Activated naive CD4-positive, alpha-beta T cell treated with anti-CD3 and anti-CD28 coated beads, Interleukin-2, amount 10 ng/mL, durations not matched to agents 7 days and 5 days (primary cell): ENCODE measurements at regions not wholly inside any gene's neighbourhood (a gene's known extent, or its start where the extent isn't known, plus 50 kb on each side); places are given as distances from the start of the nearest gene placed in this dataset.
"Not testable (repeated sequence)": the region's sequence is repeated elsewhere in the genome, so short reads cannot be mapped to it uniquely, and the experiment has no call there.

Experiments used
- CTCF ChIA-PET: fragments of 350-600 bp; sonication (Branson Sonifier 250); formaldehyde crosslinking; loops from one replicate; lab custom pipeline; 2021; ENCODE audit warnings: antibody characterized with exemption; lab: Charles Lee
- DNase-seq: peaks from one replicate; pipeline ENCODE4 v3.0.0-alpha.2; 2020
- H3K27ac Mint-ChIP-seq: one replicate; pipeline ENCODE4 v1.8.0; 2021; ENCODE audit warnings: mild to moderate bottlenecking, moderate library complexity, mixed read lengths
- H3K27me3 Mint-ChIP-seq: one replicate; pipeline ENCODE4 v1.8.0; 2021; ENCODE audit warnings: mild to moderate bottlenecking, mixed read lengths
- H3K36me3 Mint-ChIP-seq: one replicate; pipeline ENCODE4 v1.8.0; 2021; ENCODE audit warnings: mixed read lengths
- H3K4me1 Mint-ChIP-seq: one replicate; pipeline ENCODE4 v1.8.0; 2021; ENCODE audit warnings: mixed read lengths
- H3K4me3 Mint-ChIP-seq: one replicate; pipeline ENCODE4 v1.8.0; 2021; ENCODE audit warnings: mild to moderate bottlenecking, moderate library complexity, mixed read lengths
- H3K9me3 Mint-ChIP-seq: one replicate; pipeline ENCODE4 v1.8.0; 2021; ENCODE audit warnings: mixed read lengths

DNA sequence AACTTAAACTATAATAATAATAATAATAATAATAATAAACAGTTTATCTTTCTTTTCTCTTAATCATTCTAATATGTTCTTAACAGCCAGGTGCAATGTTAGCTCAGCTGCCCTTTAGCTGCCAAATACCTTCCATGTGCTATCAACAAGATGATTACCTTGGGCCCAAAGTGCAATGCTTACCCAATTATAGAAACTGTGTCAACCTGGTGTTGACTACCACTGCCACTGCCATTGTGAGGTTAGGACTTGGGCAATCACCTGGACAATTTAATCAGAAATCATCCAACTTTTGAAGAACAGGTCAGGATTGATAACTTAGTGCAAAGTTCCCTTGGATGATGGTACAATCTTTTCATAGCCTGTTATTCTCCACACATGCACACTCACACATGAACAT lies 371.8 kb upstream of the SALL1 start:
- H3K27ac Mint-ChIP-seq, result no peak overlapping the region
- H3K4me3 Mint-ChIP-seq, result no peak overlapping the region
- no peaks in the 10 kb centered on the region for H3K36me3 Mint-ChIP-seq
- CTCF ChIA-PET, result no interaction called here
- H3K4me1 Mint-ChIP-seq, result no peaks in the 10 kb centered on the region
- H3K9me3 Mint-ChIP-seq, result peaks cover 31% of the 10 kb centered on the region
- H3K27me3 Mint-ChIP-seq, result no peaks in the 10 kb centered on the region
- DNase-seq, result no peak

DNA sequence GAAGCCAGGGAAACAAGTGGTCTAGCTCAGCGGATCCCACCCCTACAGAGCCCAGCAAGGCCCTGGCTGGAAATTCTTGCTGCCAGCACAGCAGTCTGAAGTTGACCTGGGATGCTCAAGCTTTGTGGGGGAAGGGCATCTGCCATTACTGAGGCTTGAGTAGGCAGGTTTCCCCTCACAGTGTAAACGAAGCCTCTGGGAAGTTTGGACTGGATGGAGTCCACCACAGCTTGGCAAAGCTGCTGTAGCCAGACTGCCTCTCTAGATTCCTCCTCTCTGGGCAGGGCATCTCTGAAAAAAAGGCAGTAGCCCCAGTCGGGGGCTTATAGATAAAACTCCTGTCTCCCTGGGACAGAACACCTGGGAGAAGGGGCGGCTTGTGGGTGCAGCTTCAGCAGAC lies 365.9 kb upstream of the SALL1 start:
- H3K27ac Mint-ChIP-seq, H3K4me3 Mint-ChIP-seq, DNase-seq, CTCF ChIA-PET, H3K4me1 Mint-ChIP-seq, H3K36me3 Mint-ChIP-seq, H3K27me3 Mint-ChIP-seq: not testable (repeated sequence)
- H3K9me3 Mint-ChIP-seq, result peaks cover 19% of the 10 kb centered on the region

DNA sequence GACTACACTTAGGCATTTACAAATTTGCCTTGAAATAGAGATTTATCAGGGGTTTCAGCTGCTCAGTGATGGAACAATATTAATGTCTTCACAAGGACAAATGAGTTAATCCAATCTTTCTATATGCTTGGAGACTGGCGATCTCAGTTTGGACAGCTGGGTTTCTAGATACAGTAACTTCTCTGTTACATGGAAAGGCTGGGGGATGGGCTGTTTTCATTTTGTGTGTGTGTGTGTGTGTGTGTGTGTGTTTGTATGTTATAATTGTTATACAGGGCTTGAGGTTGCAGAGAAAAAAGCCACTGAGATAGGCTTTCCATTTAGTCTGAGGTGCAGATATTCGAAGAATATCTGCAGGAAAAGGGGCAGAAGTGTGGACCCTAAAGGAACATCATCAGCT lies 359.3 kb upstream of the SALL1 start:
- H3K27me3 Mint-ChIP-seq, result no peaks in the 10 kb centered on the region
- no peaks in the 10 kb centered on the region for H3K36me3 Mint-ChIP-seq
- H3K27ac Mint-ChIP-seq, result no peak overlapping the region
- no peak for DNase-seq
- CTCF ChIA-PET, result no interaction called here
- no peaks in the 10 kb centered on the region for H3K4me1 Mint-ChIP-seq
- no peak overlapping the region for H3K4me3 Mint-ChIP-seq
- H3K9me3 Mint-ChIP-seq, result peaks cover 10% of the 10 kb centered on the region

DNA sequence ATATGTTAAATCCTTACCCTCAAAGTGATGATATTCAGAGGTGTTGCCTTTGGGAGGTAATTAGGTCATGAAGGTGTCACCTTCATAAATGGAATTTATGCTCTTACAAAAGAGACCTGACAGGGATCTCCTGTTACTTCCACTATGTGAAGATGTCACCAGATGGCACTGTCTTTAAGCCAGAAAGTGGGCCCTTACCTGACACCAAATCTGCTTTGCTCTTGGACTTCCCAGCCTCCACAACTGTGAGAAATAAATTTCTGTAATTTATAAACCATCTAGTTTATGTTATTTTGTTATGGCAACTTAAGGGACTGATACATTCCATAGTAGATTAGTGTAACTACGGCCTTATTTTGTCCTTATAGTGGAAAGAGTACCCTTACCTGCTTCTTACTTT lies 358.3 kb upstream of the SALL1 start:
- CTCF ChIA-PET, result no interaction called here
- Mint-ChIP-seq H3K27me3 (no peaks in the 10 kb centered on the region), H3K36me3 (no peaks in the 10 kb centered on the region), H3K9me3 (peaks cover 10% of the 10 kb centered on the region), H3K4me3 (no peak overlapping the region), H3K4me1 (no peaks in the 10 kb centered on the region), H3K27ac (no peak overlapping the region)
- DNase-seq, result no peak

DNA sequence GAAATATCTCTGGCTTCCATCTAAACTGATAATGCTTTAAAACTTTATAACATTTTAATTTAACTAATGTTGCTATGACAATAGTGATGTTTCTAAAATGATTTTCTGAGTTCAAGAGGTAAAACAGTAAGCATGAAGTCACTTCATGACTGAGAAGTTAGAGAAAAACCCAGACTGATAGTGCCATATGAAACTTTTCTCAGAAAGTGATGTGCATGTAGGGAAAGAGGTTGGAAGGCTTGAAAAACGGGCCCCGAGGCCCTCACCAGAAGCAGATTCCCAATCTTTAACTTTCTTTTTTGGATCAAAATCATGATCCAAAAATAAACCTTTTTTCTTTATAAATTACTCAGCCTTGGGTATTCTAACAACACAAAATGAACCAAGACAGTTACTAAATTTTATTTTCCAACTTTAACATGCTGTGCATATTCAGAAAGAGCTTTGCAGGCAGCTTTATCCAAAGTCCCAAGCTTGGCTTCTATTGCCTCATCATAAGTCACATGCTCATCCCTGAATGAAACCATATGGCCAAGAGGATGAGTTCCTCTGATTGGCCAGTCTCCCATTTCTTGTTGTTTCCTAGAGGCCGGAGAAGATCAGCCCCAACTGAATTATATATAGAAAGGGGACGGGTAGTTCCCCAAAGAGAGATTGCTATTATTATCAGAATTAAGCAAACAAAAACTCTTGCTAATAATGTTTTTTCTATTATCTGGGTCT lies 357.6 kb upstream of the SALL1 start:
- DNase-seq, result no peak
- no peaks in the 10 kb centered on the region for H3K27me3 Mint-ChIP-seq
- CTCF ChIA-PET, result no interaction called here
- H3K27ac Mint-ChIP-seq, result no peak overlapping the region
- no peaks in the 10 kb centered on the region for H3K36me3 Mint-ChIP-seq
- H3K4me1 Mint-ChIP-seq, result no peaks in the 10 kb centered on the region
- H3K9me3 Mint-ChIP-seq, result peaks cover 11% of the 10 kb centered on the region
- no peak overlapping the region for H3K4me3 Mint-ChIP-seq

DNA sequence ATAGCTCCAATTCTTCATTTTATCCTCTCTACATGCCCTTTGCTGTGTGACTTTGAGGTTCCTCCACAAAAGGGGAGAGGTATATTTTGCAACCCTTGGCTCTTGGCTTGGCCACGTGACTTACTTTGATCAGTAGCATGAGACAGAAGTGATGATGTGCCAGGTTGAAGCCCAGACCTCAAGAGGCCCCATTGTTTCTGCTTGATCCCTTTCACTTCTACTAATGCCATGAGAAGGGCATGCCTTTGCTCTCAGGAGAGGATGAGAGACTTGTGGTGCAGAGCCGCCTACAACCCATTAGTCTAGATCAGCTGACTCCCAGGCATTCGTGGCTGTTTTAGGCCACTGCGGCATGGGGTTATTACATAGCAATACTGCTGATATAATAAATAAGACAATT lies 356.2 kb upstream of the SALL1 start:
- H3K9me3 Mint-ChIP-seq, result peaks cover 11% of the 10 kb centered on the region
- no peak overlapping the region for H3K4me3 Mint-ChIP-seq
- CTCF ChIA-PET, result no interaction called here

DNA sequence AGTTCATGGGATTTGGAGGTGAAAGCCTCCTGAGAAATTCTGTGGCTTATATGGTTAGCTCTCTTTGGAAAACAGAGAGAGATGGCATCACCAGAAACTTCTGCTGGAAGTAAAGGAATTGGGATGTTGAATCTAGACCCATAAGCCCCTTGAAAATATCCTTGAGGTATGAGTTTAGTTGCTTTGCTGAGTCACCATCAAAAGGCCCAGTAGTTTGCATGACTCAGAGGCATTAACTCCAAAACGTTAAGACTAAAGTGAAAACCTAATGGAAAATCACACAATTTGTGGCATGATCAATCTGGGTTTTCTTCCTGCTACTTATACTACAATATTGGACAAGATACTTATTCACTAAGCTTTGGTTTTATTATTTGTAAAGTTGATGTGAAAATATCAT lies 349.2 kb upstream of the SALL1 start:
- Mint-ChIP-seq H3K4me3 (no peak overlapping the region), H3K36me3 (no peaks in the 10 kb centered on the region), H3K27me3 (no peaks in the 10 kb centered on the region), H3K9me3 (peaks cover 9% of the 10 kb centered on the region), H3K27ac (no peak overlapping the region), H3K4me1 (no peaks in the 10 kb centered on the region)
- no peak for DNase-seq
- CTCF ChIA-PET, result no interaction called here

More for the DNA sequence above, 356.2 kb upstream of the SALL1 start:
- no peaks in the 10 kb centered on the region for H3K36me3 Mint-ChIP-seq
- H3K27ac Mint-ChIP-seq, result no peak overlapping the region
- no peak for DNase-seq
- no peaks in the 10 kb centered on the region for H3K27me3 Mint-ChIP-seq
- no peaks in the 10 kb centered on the region for H3K4me1 Mint-ChIP-seq

DNA sequence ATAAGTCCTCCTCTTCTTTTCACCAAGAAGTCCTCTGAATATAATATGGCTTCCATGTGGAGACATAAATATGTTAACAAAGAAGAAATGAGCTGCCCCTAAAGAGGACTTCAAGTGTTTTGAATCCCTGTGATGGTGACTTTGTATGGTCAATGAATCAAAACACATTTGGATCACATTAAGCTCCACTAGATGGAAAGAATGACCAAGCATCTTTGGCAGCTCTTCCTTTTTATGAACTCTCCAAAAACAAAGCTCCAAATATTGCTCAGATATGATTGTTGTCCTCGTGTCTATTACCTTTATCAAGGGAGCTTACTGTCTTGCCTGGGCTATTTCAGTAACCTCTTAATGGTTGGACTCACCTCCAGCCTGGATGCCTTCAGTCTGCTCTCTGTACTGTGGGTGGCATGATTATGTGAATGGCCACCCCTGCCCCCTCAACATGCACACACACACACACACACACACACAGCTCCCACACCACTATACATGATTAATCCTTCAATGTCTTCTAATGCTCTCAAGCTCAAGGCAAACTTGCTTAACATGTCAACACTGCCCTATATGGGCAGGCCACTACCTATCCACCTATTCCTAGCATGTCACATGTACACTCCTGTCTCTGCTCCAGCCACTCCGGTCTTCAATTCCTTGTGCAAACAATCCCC lies 346.6 kb upstream of the SALL1 start:
- Mint-ChIP-seq H3K4me1 (no peaks in the 10 kb centered on the region), H3K9me3 (peaks cover 7% of the 10 kb centered on the region), H3K27me3 (no peaks in the 10 kb centered on the region), H3K36me3 (no peaks in the 10 kb centered on the region), H3K4me3 (no peak overlapping the region), H3K27ac (no peak overlapping the region)
- CTCF ChIA-PET, result no interaction called here
- no peak for DNase-seq

DNA sequence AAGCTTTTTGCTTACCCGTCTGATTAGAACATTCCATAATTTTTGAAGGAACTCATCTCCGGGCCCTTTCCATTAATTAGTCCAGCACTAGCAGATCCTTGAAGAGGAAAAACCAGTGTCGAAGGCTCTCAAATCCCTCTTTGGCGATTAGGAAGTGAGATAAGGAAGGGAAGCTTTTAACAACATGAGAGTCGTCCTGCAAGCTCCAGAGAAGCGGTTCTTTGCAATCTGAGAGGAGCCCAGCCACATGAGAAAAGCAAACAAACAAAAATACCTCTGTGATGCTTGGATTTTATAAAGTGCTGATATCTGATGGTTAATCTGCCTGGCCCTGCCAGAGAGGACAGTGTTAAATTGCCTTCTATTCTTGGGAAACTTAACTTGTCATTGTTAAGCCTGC lies 339.8 kb upstream of the SALL1 start:
- H3K4me3 Mint-ChIP-seq, result no peak overlapping the region
- no peak for DNase-seq
- H3K27me3 Mint-ChIP-seq, result no peaks in the 10 kb centered on the region
- H3K9me3 Mint-ChIP-seq, result peaks cover 9% of the 10 kb centered on the region
- H3K27ac Mint-ChIP-seq, result no peak overlapping the region
- no peaks in the 10 kb centered on the region for H3K4me1 Mint-ChIP-seq
- H3K36me3 Mint-ChIP-seq, result no peaks in the 10 kb centered on the region
- CTCF ChIA-PET, result no interaction called here

DNA sequence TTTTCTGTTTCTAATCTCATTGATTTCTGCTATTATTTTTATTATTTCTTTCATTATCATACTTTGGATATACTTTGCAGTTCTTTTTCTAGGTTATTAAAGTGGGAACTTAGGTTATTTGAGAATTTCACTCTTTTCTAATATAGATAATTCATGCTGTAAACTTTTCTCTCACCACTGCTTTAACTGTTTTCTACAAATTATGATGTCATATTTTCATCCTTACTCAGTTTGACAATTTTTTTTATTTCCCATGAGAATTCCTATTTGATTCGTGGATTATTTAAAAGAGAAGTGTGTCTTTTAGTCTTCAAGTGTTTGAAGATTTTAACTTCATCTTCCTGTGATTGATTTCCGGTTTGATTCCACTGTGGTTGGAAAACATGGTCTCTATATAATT lies 336.8 kb upstream of the SALL1 start:
- Mint-ChIP-seq H3K4me1 (no peaks in the 10 kb centered on the region), H3K36me3 (no peaks in the 10 kb centered on the region), H3K27me3 (no peaks in the 10 kb centered on the region), H3K9me3 (peaks cover 6% of the 10 kb centered on the region), H3K27ac (no peak overlapping the region), H3K4me3 (no peak overlapping the region)
- CTCF ChIA-PET, result no interaction called here
- DNase-seq, result no peak

DNA sequence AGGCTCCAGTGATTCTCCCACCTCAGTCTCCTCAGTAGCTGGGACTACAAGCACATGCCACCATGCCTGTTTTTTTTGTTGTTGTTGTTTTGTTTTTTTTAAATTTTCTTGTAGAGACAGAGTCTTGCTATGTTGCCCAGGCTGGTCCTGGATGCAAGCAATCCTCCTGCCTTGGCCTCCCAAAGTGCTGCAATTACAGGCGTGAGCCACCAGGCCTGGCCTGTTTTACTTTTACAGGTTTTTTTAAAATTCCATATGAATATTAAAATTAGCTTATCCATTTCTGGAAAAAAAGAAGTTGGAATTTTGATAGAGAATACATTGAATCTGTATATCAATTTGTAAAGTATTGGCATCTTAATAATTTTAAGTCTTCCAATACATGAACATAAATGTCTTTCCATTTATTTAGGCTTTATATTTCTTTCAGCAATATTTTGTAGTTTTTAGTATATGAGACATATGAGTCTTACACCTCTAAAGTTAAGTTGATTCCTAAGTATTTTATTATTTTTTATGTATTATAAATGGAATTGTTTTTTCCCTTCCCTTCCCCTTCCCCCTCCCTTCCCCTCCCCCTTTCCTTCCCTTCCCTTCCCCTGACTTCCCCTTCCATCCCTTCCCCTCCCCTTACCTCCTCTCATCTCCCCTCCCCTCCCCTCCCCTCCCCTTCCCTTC lies 323.5 kb upstream of the SALL1 start:
- peaks cover 7% of the 10 kb centered on the region for H3K9me3 Mint-ChIP-seq
- DNase-seq, result no peak
- no peaks in the 10 kb centered on the region for H3K4me1 Mint-ChIP-seq
- CTCF ChIA-PET, result no interaction called here
- no peaks in the 10 kb centered on the region for H3K36me3 Mint-ChIP-seq
- H3K4me3 Mint-ChIP-seq, result no peak overlapping the region
- no peak overlapping the region for H3K27ac Mint-ChIP-seq
- no peaks in the 10 kb centered on the region for H3K27me3 Mint-ChIP-seq

DNA sequence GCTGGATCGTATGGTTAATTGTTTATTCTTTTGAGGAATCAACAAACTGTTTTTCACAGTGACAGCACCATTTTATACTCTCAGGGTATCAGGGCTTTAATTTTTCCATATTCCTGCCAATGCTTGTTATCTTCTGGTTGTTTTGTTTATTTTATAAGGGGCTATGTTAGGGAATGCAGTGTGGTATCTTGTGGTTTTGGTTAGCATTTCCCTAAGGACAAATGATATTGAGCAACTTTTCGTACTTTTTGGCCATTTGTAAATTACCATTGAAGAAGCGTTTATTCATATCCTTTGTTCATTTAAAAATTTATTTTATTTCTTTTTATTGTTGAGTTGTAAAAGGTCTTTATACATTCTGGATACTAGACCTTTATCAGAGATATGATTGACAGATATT lies 322.0 kb upstream of the SALL1 start:
- DNase-seq, result no peak
- CTCF ChIA-PET, result no interaction called here
- Mint-ChIP-seq H3K4me1 (no peaks in the 10 kb centered on the region), H3K36me3 (no peaks in the 10 kb centered on the region), H3K27ac (no peak overlapping the region), H3K4me3 (no peak overlapping the region), H3K27me3 (no peaks in the 10 kb centered on the region), H3K9me3 (peaks cover 7% of the 10 kb centered on the region)

DNA sequence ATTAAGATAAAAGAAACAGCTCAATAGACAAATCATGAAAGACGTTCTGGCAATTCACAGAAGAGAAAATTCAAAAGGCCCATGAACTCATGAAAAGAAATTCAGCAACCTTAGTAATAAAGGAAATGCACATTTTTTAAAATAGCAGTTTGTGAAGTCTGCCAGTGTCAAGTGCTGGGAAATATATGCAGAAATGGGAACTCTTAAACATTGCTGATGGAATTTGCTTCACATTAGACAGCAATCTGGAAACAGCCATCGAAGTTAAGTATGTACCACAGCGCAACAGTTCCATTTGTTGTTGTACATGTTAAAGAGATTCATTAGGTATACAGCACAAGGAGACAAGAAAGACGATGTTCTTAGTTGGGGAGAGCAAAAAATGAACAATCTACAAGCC lies 319.4 kb upstream of the SALL1 start:
- H3K27ac Mint-ChIP-seq, result no peak overlapping the region

DNA sequence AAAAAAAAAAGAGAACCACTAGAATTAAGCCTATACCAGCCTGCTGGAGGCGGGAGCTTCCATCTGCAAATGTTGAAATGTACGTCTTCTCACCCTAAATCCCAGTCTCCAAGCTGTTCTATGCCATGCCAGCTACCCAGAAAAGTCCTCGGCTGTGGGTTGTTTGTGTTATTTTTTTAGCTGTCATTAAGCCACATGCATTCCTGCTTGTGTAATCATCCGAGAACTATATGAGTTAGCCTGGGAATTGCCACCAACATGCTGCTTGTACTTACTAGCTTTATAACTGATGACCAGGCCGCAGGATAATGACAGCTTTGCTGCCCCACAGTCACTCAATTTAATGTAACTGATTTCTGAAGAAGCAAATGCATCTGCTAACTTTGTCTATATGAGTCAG lies 313.9 kb upstream of the SALL1 start:
- Mint-ChIP-seq H3K4me3 (no peak overlapping the region), H3K27me3 (no peaks in the 10 kb centered on the region), H3K36me3 (no peaks in the 10 kb centered on the region), H3K4me1 (no peaks in the 10 kb centered on the region), H3K9me3 (peaks cover 3% of the 10 kb centered on the region), H3K27ac (no peak overlapping the region)
- CTCF ChIA-PET, result no interaction called here
- no peak for DNase-seq

More for the DNA sequence above, 319.4 kb upstream of the SALL1 start:
- peaks cover 5% of the 10 kb centered on the region for H3K9me3 Mint-ChIP-seq
- H3K27me3 Mint-ChIP-seq, result no peaks in the 10 kb centered on the region
- CTCF ChIA-PET, result no interaction called here
- H3K4me3 Mint-ChIP-seq, result no peak overlapping the region
- no peak for DNase-seq
- no peaks in the 10 kb centered on the region for H3K36me3 Mint-ChIP-seq
- H3K4me1 Mint-ChIP-seq, result no peaks in the 10 kb centered on the region

DNA sequence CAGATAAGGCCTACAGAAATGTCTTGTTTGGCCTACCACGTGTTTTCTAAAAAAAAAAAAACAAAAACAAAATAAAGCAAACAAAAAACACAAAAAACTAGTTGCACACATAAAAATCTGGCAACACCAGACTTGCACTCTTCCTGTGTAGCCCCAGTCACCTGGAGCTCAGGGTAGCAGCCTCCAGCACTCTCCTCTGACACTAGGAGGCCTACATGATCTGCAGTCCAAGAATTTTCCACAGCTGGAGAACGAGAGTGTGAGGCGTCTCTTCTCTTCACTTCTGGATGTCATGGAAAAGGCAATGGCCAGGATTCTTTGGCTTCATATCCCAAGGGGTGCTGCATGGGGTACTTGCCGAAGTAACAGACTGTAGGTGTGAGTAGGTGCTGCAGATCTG lies 310.2 kb upstream of the SALL1 start:
- DNase-seq, result no peak
- no peak overlapping the region for H3K27ac Mint-ChIP-seq
- peaks cover 9% of the 10 kb centered on the region for H3K9me3 Mint-ChIP-seq
- no peaks in the 10 kb centered on the region for H3K27me3 Mint-ChIP-seq
- H3K36me3 Mint-ChIP-seq, result no peaks in the 10 kb centered on the region
- H3K4me3 Mint-ChIP-seq, result no peak overlapping the region
- no peaks in the 10 kb centered on the region for H3K4me1 Mint-ChIP-seq
- CTCF ChIA-PET, result no interaction called here
